DND-41 (cell line): ENCODE measurements at regions not wholly inside any gene's neighbourhood (a gene's known extent, or its start where the extent isn't known, plus 50 kb on each side); places are given as distances from the start of the nearest gene placed in this dataset.

ENCODE experiments used
- EZH2 ChIP-seq: IDR thresholded peaks from 3 replicates; pipeline ENCODE4 v1.6.1; 2012; ENCODE audit warnings: borderline replicate concordance, low read depth, mild to moderate bottlenecking, moderate library complexity, low read length, inconsistent platforms; ENCODE audit not compliant: severe bottlenecking
- TF ChIP-seq, protein P1 (sequence below): IDR thresholded peaks from 2 replicates; pipeline ENCODE4 v1.5.1; 2012; ENCODE audit warnings: borderline replicate concordance, low read length, moderate library complexity, mild to moderate bottlenecking; ENCODE audit not compliant: poor library complexity, severe bottlenecking; ENCODE audit errors: extremely low read depth

DNA sequence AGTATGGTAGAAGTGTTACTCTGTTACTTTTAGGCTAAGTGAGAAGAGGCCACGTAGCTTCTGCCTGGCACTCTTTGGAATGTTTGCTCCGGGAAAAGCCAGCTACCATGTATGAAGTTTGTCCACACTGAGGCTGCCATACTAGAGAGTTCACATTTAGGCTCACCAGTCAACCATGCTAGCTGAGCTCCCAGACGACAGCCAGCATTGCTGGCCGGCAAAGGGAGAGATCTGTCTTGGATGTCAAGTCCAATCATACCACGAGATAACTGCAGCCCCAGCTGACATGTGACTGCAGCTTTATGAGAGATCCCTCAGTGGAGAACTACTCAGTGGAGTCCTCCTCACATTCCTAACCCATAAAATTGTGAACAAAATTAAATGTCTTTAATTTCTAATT lies 321.2 kb upstream of the F9 start:
- TF ChIP-seq, protein P1, sequence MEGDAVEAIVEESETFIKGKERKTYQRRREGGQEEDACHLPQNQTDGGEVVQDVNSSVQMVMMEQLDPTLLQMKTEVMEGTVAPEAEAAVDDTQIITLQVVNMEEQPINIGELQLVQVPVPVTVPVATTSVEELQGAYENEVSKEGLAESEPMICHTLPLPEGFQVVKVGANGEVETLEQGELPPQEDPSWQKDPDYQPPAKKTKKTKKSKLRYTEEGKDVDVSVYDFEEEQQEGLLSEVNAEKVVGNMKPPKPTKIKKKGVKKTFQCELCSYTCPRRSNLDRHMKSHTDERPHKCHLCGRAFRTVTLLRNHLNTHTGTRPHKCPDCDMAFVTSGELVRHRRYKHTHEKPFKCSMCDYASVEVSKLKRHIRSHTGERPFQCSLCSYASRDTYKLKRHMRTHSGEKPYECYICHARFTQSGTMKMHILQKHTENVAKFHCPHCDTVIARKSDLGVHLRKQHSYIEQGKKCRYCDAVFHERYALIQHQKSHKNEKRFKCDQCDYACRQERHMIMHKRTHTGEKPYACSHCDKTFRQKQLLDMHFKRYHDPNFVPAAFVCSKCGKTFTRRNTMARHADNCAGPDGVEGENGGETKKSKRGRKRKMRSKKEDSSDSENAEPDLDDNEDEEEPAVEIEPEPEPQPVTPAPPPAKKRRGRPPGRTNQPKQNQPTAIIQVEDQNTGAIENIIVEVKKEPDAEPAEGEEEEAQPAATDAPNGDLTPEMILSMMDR = no peak
- TF ChIP-seq EZH2 = no peak
